NB4 (cell line): ENCODE measurements at regions not wholly inside any gene's neighbourhood (a gene's known extent, or its start where the extent isn't known, plus 50 kb on each side); places are given as distances from the start of the nearest gene placed in this dataset.

Experiments
- DNase-seq: peaks from one replicate; pipeline ENCODE4 v3.0.0; 2010; ENCODE audit warnings: low read depth
- H3K4me3 ChIP-seq: one replicate; pipeline ENCODE4 v1.5.1; 2011; ENCODE audit warnings: mild to moderate bottlenecking, low read depth, low read length, moderate library complexity
- MYC ChIP-seq: IDR thresholded peaks from 2 replicates; pipeline ENCODE4 v1.6.1; 2011; ENCODE audit warnings: low read depth, low read length
- POLR2A ChIP-seq: IDR thresholded peaks from 2 replicates; pipeline ENCODE4 v1.6.1; 2011; ENCODE audit warnings: mild to moderate bottlenecking; ENCODE audit not compliant: insufficient read length; ENCODE audit errors: extremely low read depth
- TF ChIP-seq, protein P1 (sequence below): IDR thresholded peaks from 2 replicates; pipeline ENCODE4 v1.6.1; 2011; ENCODE audit warnings: low read depth, low read length
- TF ChIP-seq, protein P2 (sequence below): IDR thresholded peaks from one replicate; pipeline ENCODE4 v1.5.1; 2012; ENCODE audit warnings: low read depth, low read length

DNA sequence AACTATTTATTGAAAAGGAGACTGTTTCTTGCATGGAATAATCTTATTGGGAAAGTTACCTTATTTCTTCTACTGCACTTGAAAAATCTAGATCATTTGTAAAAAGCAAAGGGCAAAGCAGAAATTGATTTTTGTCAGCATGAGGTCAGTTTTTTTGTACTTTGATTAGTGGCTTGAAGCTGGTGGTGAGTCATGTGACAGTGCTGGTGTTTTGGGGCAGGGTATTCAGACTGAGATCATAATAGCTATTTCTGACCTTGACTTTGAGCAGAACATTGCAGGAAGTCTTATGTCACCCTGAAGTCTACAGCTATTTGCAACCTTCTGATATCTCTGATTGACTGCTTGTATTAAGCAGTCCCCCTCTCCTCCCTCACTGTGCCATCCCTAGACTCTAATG, 66.3 kb upstream of the SORCS3 start:
- H3K4me3 ChIP-seq, result no peak overlapping the region
- DNase-seq, result no peak
- TF ChIP-seq, protein P1, sequence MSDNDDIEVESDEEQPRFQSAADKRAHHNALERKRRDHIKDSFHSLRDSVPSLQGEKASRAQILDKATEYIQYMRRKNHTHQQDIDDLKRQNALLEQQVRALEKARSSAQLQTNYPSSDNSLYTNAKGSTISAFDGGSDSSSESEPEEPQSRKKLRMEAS, result no peak
- TF ChIP-seq, protein P2, sequence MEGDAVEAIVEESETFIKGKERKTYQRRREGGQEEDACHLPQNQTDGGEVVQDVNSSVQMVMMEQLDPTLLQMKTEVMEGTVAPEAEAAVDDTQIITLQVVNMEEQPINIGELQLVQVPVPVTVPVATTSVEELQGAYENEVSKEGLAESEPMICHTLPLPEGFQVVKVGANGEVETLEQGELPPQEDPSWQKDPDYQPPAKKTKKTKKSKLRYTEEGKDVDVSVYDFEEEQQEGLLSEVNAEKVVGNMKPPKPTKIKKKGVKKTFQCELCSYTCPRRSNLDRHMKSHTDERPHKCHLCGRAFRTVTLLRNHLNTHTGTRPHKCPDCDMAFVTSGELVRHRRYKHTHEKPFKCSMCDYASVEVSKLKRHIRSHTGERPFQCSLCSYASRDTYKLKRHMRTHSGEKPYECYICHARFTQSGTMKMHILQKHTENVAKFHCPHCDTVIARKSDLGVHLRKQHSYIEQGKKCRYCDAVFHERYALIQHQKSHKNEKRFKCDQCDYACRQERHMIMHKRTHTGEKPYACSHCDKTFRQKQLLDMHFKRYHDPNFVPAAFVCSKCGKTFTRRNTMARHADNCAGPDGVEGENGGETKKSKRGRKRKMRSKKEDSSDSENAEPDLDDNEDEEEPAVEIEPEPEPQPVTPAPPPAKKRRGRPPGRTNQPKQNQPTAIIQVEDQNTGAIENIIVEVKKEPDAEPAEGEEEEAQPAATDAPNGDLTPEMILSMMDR, result no peak
- no peak for TF ChIP-seq MYC
- TF ChIP-seq POLR2A, result no peak

DNA sequence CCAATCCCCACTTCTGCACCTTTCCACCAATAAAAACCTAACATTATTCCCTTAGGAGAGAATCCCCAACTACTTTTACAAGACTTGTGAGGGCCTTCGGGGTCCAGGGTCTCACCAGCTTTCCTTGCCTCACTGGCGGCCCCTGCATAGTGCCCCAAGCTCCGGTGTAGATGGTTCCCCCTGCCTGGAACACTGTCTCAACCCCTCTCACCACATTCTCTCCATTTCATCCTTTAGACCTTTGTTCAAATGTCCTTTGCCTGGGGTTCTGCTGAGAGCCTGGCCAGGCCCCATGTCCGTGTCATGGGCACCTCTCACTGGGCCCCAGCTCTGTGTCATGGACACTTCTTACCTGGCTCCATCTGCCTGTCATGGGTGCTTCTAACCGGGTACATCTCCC, 64.5 kb upstream of the SORCS3 start:
- TF ChIP-seq MYC (no peak), POLR2A (no peak)
- TF ChIP-seq, protein P2, result no peak
- TF ChIP-seq, protein P1, result no peak
- DNase-seq, result no peak
- no peak overlapping the region for H3K4me3 ChIP-seq

DNA sequence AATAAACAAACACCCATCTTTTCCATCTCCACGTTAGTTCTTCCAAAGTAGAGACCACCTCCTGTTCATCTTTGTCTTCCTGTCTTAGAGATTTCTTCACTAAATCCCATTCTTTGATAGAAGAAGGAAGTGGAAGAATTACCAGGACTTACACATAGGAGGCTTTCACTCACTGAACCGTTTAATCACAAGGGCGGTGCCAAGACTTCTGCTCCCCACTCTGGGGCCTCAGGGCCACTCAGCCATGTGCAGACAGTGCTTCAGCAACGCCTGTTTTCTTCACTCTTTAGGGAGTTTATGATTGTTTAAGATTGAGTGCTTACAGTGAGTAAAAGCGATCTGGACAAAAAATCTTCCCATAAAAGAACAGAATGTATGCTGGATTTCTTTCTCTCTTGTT, 63.9 kb upstream of the SORCS3 start:
- no peak overlapping the region for H3K4me3 ChIP-seq
- TF ChIP-seq POLR2A (no peak), MYC (no peak)
- TF ChIP-seq, protein P2, result no peak
- TF ChIP-seq, protein P1, result no peak
- DNase-seq, result no peak

DNA sequence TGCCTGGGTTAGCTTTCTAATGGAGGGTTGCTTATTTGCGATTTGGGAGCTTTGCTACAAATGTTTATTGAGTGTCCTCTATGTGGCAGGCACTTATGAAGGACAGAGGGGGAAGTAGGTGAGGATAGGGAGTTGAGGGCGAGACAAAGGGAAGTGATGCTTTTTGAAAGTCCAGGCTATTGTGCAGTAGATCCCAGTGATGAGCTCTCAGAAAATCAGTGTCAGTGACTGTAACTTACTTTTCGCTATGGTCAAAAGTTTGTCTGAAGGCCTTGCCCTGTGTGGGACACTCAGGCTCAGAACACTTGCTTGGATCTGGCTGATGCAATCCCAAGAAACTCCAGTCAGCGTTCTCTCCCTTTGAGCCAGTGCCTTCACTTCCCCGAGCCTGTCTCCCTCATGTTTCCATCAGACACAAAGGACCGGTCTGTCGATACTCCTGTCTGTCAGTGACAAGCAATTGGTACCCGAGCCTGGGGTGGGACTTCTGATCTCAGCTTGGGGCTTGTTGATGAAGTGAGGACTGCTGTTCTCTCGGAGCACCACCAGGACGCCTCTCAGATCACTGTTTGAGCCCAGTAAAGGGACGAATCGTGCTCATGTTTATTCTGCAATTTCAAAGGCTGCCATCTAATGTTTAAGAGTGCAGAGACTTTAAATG, 63.1 kb upstream of the SORCS3 start:
- TF ChIP-seq, protein P2, result no peak
- TF ChIP-seq, protein P1, result no peak
- no peak for TF ChIP-seq POLR2A
- TF ChIP-seq MYC, result no peak
- no peak for DNase-seq

DNA sequence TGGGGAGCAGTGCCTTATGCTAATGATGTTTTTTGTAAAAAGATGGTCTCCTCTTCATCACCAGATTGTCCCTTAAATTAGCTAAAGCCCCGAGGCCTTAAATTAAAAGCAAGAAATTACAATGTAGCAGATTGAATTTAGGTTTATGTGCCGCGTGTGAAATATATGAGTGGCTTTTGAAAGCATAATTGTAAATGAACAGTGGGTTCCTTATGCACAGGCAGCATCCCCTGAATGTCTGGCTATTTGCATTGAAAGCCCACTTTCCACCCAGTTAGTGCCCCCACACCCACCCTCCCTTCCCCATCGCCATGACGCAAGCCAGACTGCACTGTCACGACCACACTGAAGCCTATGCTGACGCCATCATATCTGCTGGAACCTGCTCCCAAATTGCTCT, 62.4 kb upstream of the SORCS3 start:
- H3K4me3 ChIP-seq, result no peak overlapping the region
- TF ChIP-seq, protein P1, result no peak
- TF ChIP-seq POLR2A, result no peak
- no peak for DNase-seq

More for the DNA sequence above, 63.1 kb upstream of the SORCS3 start:
- H3K4me3 ChIP-seq, result no peak overlapping the region

DNA sequence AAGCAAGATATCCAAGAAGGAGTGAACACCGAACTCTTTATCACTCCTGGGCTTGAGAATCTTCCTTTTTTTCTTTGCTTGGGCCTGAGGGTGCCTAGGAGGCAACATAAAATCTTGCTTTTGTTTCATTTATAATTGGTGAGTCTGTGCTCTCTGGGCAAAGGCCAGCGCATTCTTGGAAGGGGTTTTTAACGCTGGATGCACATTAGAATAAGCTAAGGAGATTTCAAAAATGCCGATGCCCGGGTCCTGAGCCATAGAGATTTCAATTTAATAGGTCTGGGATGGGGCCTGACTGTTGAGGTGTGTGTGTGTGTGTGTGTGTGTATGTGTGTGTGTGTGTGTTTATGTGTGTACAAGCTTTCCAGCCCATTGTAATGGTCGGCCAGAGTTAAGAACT, 62.0 kb upstream of the SORCS3 start:
- DNase-seq, result no peak
- TF ChIP-seq, protein P2, result no peak
- TF ChIP-seq MYC (no peak), POLR2A (no peak)
- TF ChIP-seq, protein P1, result no peak
- no peak overlapping the region for H3K4me3 ChIP-seq
